H9 (cell line): ENCODE measurements at regions not wholly inside any gene's neighbourhood (a gene's known extent, or its start where the extent isn't known, plus 50 kb on each side); places are given as distances from the start of the nearest gene placed in this dataset.

Experiments used
- DNase-seq: peaks from one replicate; pipeline ENCODE4 v3.0.0-alpha.2; 2017
- H2AFZ ChIP-seq: one replicate; pipeline ENCODE4 v1.6.1; 2013; ENCODE audit warnings: mild to moderate bottlenecking, low read length, control low read depth, moderate library complexity
- H2AK5ac ChIP-seq: 2 replicates; pipeline ENCODE4 v1.6.1; 2013; ENCODE audit warnings: low read length, control low read depth, mixed read lengths; ENCODE audit not compliant: insufficient read length
- H2BK120ac ChIP-seq: one replicate; pipeline ENCODE4 v1.6.1; 2013; ENCODE audit warnings: low read depth, mild to moderate bottlenecking, low read length, control low read depth, inconsistent platforms; ENCODE audit not compliant: poor library complexity, severe bottlenecking
- H2BK12ac ChIP-seq: 2 replicates; pipeline ENCODE4 v1.6.1; 2013; ENCODE audit warnings: low read length, control low read depth, mixed read lengths, low read depth; ENCODE audit not compliant: insufficient read length
- H2BK15ac ChIP-seq: 2 replicates; pipeline ENCODE4 v1.6.1; 2013; ENCODE audit warnings: low read depth, low read length, control low read depth
- H2BK20ac ChIP-seq: one replicate; pipeline ENCODE4 v1.6.1; 2013; ENCODE audit warnings: low read depth, mild to moderate bottlenecking, low read length, control low read depth, inconsistent platforms; ENCODE audit not compliant: poor library complexity, severe bottlenecking
- H2BK5ac ChIP-seq: 2 replicates; pipeline ENCODE4 v1.6.1; 2013; ENCODE audit warnings: low read length, control low read depth, mixed read lengths; ENCODE audit not compliant: insufficient read length
- H3K14ac ChIP-seq: 2 replicates; pipeline ENCODE4 v1.6.1; 2013; ENCODE audit warnings: low read length, control low read depth; ENCODE audit not compliant: insufficient read depth
- H3K18ac ChIP-seq: 2 replicates; pipeline ENCODE4 v1.6.1; 2013; ENCODE audit warnings: low read depth, mild to moderate bottlenecking, mixed read lengths, low read length, control low read depth; ENCODE audit not compliant: insufficient read length
- H3K23ac ChIP-seq: 2 replicates; pipeline ENCODE4 v1.6.1; 2013; ENCODE audit warnings: low read length, control low read depth, mixed read lengths, low read depth; ENCODE audit not compliant: insufficient read length
- H3K23me2 ChIP-seq: 2 replicates; pipeline ENCODE4 v1.6.1; 2013; ENCODE audit warnings: low read depth, mild to moderate bottlenecking, mixed read lengths, low read length, control low read depth; ENCODE audit not compliant: insufficient read length, poor library complexity, severe bottlenecking
- H3K27ac ChIP-seq: 2 replicates; pipeline ENCODE4 v1.5.1; 2013; ENCODE audit warnings: low read length, control low read depth, mixed read lengths, low read depth; ENCODE audit not compliant: insufficient read length
- H3K27me3 ChIP-seq: 2 replicates; pipeline ENCODE4 v1.6.1; 2013; ENCODE audit warnings: low read length, control low read depth, inconsistent platforms; ENCODE audit not compliant: insufficient read depth
- H3K4ac ChIP-seq: 2 replicates; pipeline ENCODE4 v1.6.1; 2013; ENCODE audit warnings: low read depth, mild to moderate bottlenecking, control low read depth, inconsistent platforms, low read length, moderate library complexity
- H3K4me1 ChIP-seq: 2 replicates; pipeline ENCODE4 v1.6.1; 2013; ENCODE audit warnings: low read length, control low read depth, inconsistent platforms; ENCODE audit not compliant: insufficient read depth
- H3K4me2 ChIP-seq: 2 replicates; pipeline ENCODE4 v1.6.1; 2013; ENCODE audit warnings: low read length, control low read depth, mixed read lengths; ENCODE audit not compliant: insufficient read length, insufficient read depth
- H3K56ac ChIP-seq: 2 replicates; pipeline ENCODE4 v1.6.1; 2013; ENCODE audit warnings: low read depth, mild to moderate bottlenecking, mixed read lengths, low read length, control low read depth; ENCODE audit not compliant: insufficient read length
- H3K79me1 ChIP-seq: 2 replicates; pipeline ENCODE4 v1.6.1; 2013; ENCODE audit warnings: low read depth, mild to moderate bottlenecking, moderate library complexity, low read length, control low read depth, inconsistent platforms; ENCODE audit not compliant: insufficient read depth, poor library complexity, severe bottlenecking
- H3K79me2 ChIP-seq: 2 replicates; pipeline ENCODE4 v1.6.1; 2013; ENCODE audit warnings: low read length, control low read depth, inconsistent platforms; ENCODE audit not compliant: insufficient read depth
- H3K9ac ChIP-seq: 2 replicates; pipeline ENCODE4 v1.6.1; 2013; ENCODE audit warnings: low read length, control low read depth, mixed read lengths; ENCODE audit not compliant: insufficient read length; ENCODE audit errors: extremely low read depth
- H3K9me3 ChIP-seq: one replicate; pipeline ENCODE4 v1.6.1; 2013; ENCODE audit warnings: low read depth, low read length, inconsistent platforms; ENCODE audit not compliant: control insufficient read depth
- H3T11ph ChIP-seq: one replicate; pipeline ENCODE4 v1.6.1; 2013; ENCODE audit warnings: mild to moderate bottlenecking, low read length, control low read depth, inconsistent platforms
- H4K20me1 ChIP-seq: one replicate; pipeline ENCODE4 v1.6.1; 2013; ENCODE audit not compliant: control insufficient read depth, insufficient read length, insufficient read depth
- H4K5ac ChIP-seq: 2 replicates; pipeline ENCODE4 v1.6.1; 2013; ENCODE audit warnings: low read depth, mild to moderate bottlenecking, mixed read lengths, low read length, control low read depth; ENCODE audit not compliant: insufficient read length
- H4K8ac ChIP-seq: replicated peaks from 2 replicates; pipeline ENCODE4 v1.6.1; 2013; ENCODE audit warnings: low read length, control low read depth, mixed read lengths, low read depth; ENCODE audit not compliant: insufficient read length
- H4K91ac ChIP-seq: 2 replicates; pipeline ENCODE4 v1.6.1; 2013; ENCODE audit warnings: low read depth, mild to moderate bottlenecking, moderate library complexity, mixed read lengths, low read length, control low read depth; ENCODE audit not compliant: insufficient read length
- H3K27ac Mint-ChIP-seq, 3 experiments: 2 replicates in 2 of 3; 3 replicates in 1 of 3; pipeline ENCODE4 v1.8.0; 2020 to 2021; ENCODE audit warnings: mixed read lengths in 3 of 3, mild to moderate bottlenecking in 1 of 3, moderate library complexity in 1 of 3
- H3K27me3 Mint-ChIP-seq: 2 replicates; pipeline ENCODE4 v1.8.0; 2021; ENCODE audit warnings: low read depth, mild to moderate bottlenecking, moderate library complexity, mixed read lengths
- H3K36me3 Mint-ChIP-seq, 3 experiments: 2 replicates in 2 of 3; 3 replicates in 1 of 3; pipeline ENCODE4 v1.8.0; 2020 to 2021; ENCODE audit warnings: low read depth in 3 of 3, mixed read lengths in 3 of 3; ENCODE audit not compliant: insufficient read depth in 1 of 3
- H3K4me1 Mint-ChIP-seq, 2 experiments: 2 replicates each; pipeline ENCODE4 v1.8.0; 2020; ENCODE audit warnings: mixed read lengths in 2 of 2
- H3K4me3 Mint-ChIP-seq, 2 experiments: 2 replicates in 1 of 2; 3 replicates in 1 of 2; pipeline ENCODE4 v1.8.0; 2020 to 2021; ENCODE audit warnings: mild to moderate bottlenecking in 2 of 2, mixed read lengths in 2 of 2, moderate library complexity in 1 of 2
- H3K9me3 Mint-ChIP-seq, 2 experiments: 2 replicates in 1 of 2; 3 replicates in 1 of 2; pipeline ENCODE4 v1.8.0; 2020; ENCODE audit warnings: mild to moderate bottlenecking in 2 of 2, mixed read lengths in 2 of 2, moderate library complexity in 1 of 2
- CTCF ChIP-seq: fragments of 200-600 bp; sonication (generic); conservative IDR thresholded peaks from 3 replicates; pipeline ENCODE4 v1.8.0; 2021; ENCODE audit warnings: antibody characterized with exemption, mild to moderate bottlenecking
- WGBS: extraction: QIAGEN DNeasy Blood & Tissue Kit; methylation state at CpG from one replicate; pipeline ENCODE4 v1.1.7; 2013; ENCODE audit warnings: missing lambda C conversion rate, low lambda C conversion rate, mixed read lengths; ENCODE audit not compliant: insufficient read length; ENCODE audit errors: extremely low coverage; 5-methylcytosine and 5-hydroxymethylcytosine counted together

- Histone ChIP-seq H3K79me1 (no peaks in the 10 kb centered on the region), H3K79me2 (no peaks in the 10 kb centered on the region), H4K5ac (no peak overlapping the region), H3K4ac (no peak overlapping the region), H3K4me1 (no peaks in the 10 kb centered on the region), H3T11ph (no peak overlapping the region), H4K91ac (no peak overlapping the region), H3K9me3 (no peaks in the 10 kb centered on the region), H2BK15ac (no peak overlapping the region), H2BK20ac (no peak overlapping the region), H3K18ac (no peak overlapping the region), H2BK120ac (no peak overlapping the region), H2BK12ac (no peak overlapping the region), H3K14ac (no peak overlapping the region), H2BK5ac (no peak overlapping the region), H3K27me3 (no peaks in the 10 kb centered on the region), H3K23ac (no peak overlapping the region), H2AFZ (no peak overlapping the region), H3K4me2 (no peak overlapping the region), H2AK5ac (no peak overlapping the region), H3K9ac (no peak overlapping the region), H3K27ac (no peak overlapping the region), H3K23me2 (no peaks in the 10 kb centered on the region), H3K56ac (no peak overlapping the region), H4K8ac (no peak overlapping the region), H4K20me1 (no peaks in the 10 kb centered on the region)
- H3K27me3 Mint-ChIP-seq = no peaks in the 10 kb centered on the region; the same call in 1 of the 2 replicates
- H3K9me3 Mint-ChIP-seq = no peaks in the 10 kb centered on the region
- no peak for TF ChIP-seq CTCF
- no peak overlapping the region for H3K27ac Mint-ChIP-seq
- no peaks in the 10 kb centered on the region; a peak in 1 of 7 replicates for H3K36me3 Mint-ChIP-seq
- WGBS = no CpG with 5 or more reads among the region's 1 CpG
- peaks cover 11 to 13% of the 10 kb centered on the region in 2 experiments for H3K4me1 Mint-ChIP-seq
- no peak overlapping the region for H3K4me3 Mint-ChIP-seq
- DNase-seq = no peak
These were observed 75.1 kb upstream of the OSBPL11 start for GRCh38 chr3:125670352-125670751.
